GM12864 (cell line): ENCODE measurements at regions not wholly inside any gene's neighbourhood (a gene's known extent, or its start where the extent isn't known, plus 50 kb on each side); places are given as distances from the start of the nearest gene placed in this dataset.

Experiments used
- DNase-seq: peaks from one replicate; pipeline ENCODE4 v3.0.0-alpha.2; 2011; ENCODE audit warnings: low read depth
- H3K4me3 ChIP-seq: 2 replicates; pipeline ENCODE4 v1.5.1; 2011; ENCODE audit warnings: mild to moderate bottlenecking, low read depth, low read length, control low read depth
- TF ChIP-seq, protein P1 (sequence below): IDR thresholded peaks from 2 replicates; pipeline ENCODE4 v1.5.1; 2011; ENCODE audit warnings: low read depth, mild to moderate bottlenecking, moderate library complexity, low read length, control low read depth, inconsistent platforms; ENCODE audit errors: missing control alignments

DNA sequence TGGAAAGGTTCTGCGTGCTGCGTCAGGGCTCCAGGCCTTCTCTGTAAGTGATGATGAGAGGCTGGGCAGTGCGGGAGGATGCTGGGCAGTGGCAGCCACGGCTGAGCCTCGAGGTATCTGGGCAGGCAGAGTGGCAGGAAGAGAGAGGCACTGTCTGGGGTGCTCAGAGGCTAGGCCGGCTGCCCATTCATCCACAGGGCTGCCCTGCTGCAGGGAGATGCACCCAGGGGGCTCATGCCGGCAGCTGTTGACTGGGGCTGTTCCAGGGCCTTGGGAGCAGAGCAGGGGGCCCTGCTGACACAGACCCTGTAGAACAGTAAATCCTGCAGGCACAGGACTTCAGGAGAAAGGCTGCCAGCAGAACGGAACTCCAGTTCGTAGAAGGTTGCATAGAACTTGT is 88.8 kb downstream of the BOD1 start:
- no peak overlapping the region for H3K4me3 ChIP-seq
- TF ChIP-seq, protein P1, sequence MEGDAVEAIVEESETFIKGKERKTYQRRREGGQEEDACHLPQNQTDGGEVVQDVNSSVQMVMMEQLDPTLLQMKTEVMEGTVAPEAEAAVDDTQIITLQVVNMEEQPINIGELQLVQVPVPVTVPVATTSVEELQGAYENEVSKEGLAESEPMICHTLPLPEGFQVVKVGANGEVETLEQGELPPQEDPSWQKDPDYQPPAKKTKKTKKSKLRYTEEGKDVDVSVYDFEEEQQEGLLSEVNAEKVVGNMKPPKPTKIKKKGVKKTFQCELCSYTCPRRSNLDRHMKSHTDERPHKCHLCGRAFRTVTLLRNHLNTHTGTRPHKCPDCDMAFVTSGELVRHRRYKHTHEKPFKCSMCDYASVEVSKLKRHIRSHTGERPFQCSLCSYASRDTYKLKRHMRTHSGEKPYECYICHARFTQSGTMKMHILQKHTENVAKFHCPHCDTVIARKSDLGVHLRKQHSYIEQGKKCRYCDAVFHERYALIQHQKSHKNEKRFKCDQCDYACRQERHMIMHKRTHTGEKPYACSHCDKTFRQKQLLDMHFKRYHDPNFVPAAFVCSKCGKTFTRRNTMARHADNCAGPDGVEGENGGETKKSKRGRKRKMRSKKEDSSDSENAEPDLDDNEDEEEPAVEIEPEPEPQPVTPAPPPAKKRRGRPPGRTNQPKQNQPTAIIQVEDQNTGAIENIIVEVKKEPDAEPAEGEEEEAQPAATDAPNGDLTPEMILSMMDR = no peak
- DNase-seq = no peak

DNA sequence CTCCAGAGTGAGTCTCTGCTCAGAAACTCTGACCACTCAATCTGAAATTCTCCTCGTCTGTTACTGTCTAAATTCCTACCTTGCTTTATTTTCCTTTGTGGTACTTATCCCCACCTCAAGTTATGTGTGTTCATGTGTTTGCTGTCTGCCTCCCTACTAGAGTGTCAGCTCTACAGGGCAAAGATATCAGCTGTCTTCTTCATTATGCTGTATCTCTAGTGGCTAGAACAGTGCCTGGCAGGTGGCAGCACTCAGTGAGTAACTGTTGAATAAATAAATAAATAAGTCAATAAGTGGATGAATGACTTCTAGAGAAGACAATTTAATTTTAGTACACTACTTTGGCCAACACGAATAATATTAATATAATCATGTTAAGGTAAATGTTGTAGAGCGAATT is 92.3 kb downstream of the BOD1 start:
- no peak overlapping the region for H3K4me3 ChIP-seq
- no peak for DNase-seq
- TF ChIP-seq, protein P1 = no peak

DNA sequence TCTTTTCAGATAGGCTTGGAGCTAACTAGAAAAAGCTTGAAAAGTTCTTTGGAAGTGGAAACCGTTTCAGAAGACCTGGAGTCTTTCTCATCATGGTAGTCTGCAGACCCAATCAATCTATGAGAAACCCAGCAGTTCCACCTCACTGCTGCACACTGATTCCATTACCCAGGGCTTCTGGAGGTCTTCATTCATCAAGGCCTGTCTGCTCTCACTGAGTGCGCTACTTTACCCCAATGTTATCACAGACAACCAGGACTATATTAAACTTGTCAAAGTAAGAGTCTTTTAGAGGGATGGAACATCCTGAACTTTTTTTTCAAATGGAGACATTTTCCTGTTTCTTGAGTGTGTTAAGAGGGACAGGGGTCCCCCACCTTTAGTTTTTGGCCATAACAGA is 93.1 kb downstream of the BOD1 start:
- TF ChIP-seq, protein P1 = no peak
- no peak overlapping the region for H3K4me3 ChIP-seq
- DNase-seq = no peak

DNA sequence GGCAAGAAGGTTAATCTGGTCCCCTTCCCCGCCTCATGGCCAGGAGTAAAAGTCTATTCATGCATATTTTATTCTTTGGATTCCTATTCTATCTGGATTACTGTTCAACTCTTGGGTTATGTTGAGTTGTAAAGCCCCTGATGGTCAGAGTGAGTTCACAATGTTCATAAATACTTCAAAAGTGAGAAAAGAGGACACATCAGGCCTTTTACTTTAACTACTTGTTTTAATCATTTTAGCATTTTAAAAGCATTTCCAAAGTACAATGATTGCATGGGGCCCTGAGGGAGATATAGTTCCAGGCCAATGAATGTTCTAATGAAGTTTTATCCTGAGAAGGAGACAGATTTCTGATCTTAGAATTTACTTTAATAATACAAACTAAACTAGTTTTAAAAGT is 93.9 kb downstream of the BOD1 start:
- no peak overlapping the region for H3K4me3 ChIP-seq
- no peak for DNase-seq
- TF ChIP-seq, protein P1 = no peak

DNA sequence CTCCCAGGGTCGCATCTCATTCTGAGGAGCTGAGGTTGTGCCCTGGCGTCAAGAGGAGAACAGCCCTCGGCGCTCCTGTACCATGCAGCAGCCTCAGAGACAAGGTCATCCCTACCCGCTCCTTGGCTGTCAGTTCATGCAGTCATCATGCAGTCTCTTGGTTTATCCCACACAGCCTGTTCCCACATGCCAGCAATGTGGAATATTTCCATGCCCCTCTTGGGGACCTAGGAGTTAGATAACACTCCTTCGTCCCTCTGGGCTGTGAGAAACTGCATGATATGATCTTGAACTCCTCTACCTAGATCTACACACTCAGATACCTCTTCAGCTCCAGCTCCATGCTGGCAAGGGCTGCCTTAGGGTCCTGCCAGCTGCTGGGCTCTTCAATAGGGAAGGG is 97.6 kb downstream of the BOD1 start:
- H3K4me3 ChIP-seq = no peak overlapping the region
- DNase-seq = no peak
- TF ChIP-seq, protein P1 = no peak

DNA sequence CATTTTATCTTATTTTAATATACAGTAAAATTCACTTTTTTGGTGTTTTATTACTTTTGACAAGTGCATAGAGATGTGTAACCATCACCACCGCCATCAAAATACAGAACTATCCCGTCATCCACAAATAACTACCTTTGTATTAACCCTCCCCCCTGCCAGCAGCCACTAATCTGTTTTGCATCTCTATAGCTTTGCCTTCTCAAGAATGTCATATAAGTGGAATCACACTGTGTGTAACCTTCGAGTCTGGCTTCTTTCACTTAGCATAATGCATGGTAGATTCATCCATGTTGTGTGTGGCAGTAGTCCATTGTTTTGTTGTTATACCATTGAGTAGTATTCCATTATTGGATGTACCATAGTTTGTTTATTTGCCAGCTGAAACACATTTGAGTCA is 98.8 kb downstream of the BOD1 start:
- TF ChIP-seq, protein P1 = no peak

DNA sequence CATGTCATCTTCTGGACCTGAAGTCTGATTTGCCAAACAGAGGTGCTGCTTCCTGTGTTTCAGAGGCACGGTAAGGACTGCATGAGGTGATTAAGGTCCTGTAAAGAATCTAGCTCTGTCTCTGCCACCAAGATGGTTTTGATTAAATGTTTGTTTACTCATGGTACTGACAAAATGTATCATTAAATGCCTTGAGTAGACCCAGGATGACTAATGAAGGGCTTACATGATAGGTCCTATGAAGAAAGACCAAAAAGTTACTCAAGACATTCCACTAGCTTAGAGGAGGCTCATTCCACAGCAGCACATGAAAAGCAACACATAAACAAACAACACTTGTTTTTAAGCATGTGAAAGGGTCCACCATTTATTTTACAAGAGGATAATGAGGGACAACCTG is 100.9 kb downstream of the BOD1 start:
- no peak overlapping the region for H3K4me3 ChIP-seq
- TF ChIP-seq, protein P1 = no peak
- no peak for DNase-seq

More for the DNA sequence above, 98.8 kb downstream of the BOD1 start:
- no peak overlapping the region for H3K4me3 ChIP-seq
- DNase-seq = no peak
